Vagina (tissue), 2 donors: ENCODE measurements at regions not wholly inside any gene's neighbourhood (a gene's known extent, or its start where the extent isn't known, plus 50 kb on each side); places are given as distances from the start of the nearest gene placed in this dataset.

ENCODE experiments used
- POLR2A ChIP-seq, 2 donors: fragments of 450-650 bp; IDR thresholded peaks; one replicate each; pipeline ENCODE4 v1.6.1; 2017; ENCODE audit warnings: antibody characterized with exemption in 2 of 2, mild to moderate bottlenecking in 2 of 2, moderate library complexity in 2 of 2
- POLR2AphosphoS5 ChIP-seq, 2 donors: sonication (generic); formaldehyde crosslinking; IDR thresholded peaks; one replicate each; pipeline ENCODE4 v1.9.0; 2017; ENCODE audit warnings: antibody characterized with exemption in 2 of 2, mild to moderate bottlenecking in 2 of 2, low read depth in 1 of 2; ENCODE audit not compliant: insufficient read depth in 1 of 2
- TF ChIP-seq, protein P1 (sequence below), 3 experiments: fragments of 450-650 bp in 2 of 3; fragments of 200-600 bp in 1 of 3; sonication (generic) in 1 of 3; IDR thresholded peaks; one replicate each; pipeline ENCODE4 v1.5.1; 2017 to 2019; ENCODE audit warnings: antibody characterized with exemption in 3 of 3, mild to moderate bottlenecking in 2 of 3, moderate library complexity in 2 of 3

DNA sequence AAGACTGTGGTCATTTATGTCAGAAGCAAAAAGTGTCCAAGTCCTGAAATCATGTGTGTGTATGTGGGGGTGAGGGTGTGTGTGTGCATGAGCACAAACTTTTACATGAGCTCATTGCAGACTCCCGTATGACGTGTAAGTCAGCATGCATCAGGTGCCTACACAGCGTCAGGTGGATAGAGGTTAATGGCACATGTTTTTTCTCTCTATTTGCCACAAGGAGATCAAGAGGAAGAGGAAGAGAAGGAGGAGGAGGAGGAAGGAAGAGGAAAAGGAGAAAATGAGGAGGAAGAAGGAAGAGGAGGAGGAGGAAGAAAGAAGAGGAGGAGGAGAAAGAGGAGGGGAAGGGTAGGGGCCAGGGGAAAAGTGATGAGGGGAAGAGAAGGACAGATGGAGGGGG lies 178.0 kb upstream of the DYNLRB2 start:
- TF ChIP-seq, protein P1, sequence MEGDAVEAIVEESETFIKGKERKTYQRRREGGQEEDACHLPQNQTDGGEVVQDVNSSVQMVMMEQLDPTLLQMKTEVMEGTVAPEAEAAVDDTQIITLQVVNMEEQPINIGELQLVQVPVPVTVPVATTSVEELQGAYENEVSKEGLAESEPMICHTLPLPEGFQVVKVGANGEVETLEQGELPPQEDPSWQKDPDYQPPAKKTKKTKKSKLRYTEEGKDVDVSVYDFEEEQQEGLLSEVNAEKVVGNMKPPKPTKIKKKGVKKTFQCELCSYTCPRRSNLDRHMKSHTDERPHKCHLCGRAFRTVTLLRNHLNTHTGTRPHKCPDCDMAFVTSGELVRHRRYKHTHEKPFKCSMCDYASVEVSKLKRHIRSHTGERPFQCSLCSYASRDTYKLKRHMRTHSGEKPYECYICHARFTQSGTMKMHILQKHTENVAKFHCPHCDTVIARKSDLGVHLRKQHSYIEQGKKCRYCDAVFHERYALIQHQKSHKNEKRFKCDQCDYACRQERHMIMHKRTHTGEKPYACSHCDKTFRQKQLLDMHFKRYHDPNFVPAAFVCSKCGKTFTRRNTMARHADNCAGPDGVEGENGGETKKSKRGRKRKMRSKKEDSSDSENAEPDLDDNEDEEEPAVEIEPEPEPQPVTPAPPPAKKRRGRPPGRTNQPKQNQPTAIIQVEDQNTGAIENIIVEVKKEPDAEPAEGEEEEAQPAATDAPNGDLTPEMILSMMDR (IDR thresholded peaks at IDR 0.05): no peak
- TF ChIP-seq POLR2A (IDR thresholded peaks at IDR 0.05) (no peak), POLR2AphosphoS5 (IDR thresholded peaks at IDR 0.05; ENCODE audit: insufficient read depth in 1 of 2, low read depth in 1 of 2) (no peak)
